ENCODE measurements at regions not wholly inside any gene's neighbourhood (a gene's known extent, or its start where the extent isn't known, plus 50 kb on each side); places are given as distances from the start of the nearest gene placed in this dataset.
"Not testable (repeated sequence)": the region's sequence is repeated elsewhere in the genome, so short reads cannot be mapped to it uniquely, and the experiment has no call there.

GRCh38 chr1:120299433-120300057, 115.3 kb upstream of the NBPF8 start:
- H3K36me3 ChIP-seq, H3K9me3 ChIP-seq, H3K4me3 ChIP-seq, H3K27me3 ChIP-seq, ATAC-seq, H3K27ac ChIP-seq, H3K4me1 ChIP-seq: not testable (repeated sequence)
- no CpG with 5 or more reads among the region's 4 CpGs for WGBS, 2 donors (ENCODE audit: low coverage in 1 of 2)

GRCh38 chr1:120298487-120298886, 116.3 kb upstream of the NBPF8 start:
- H3K27me3 ChIP-seq, H3K4me1 ChIP-seq, ATAC-seq, H3K4me3 ChIP-seq, H3K9me3 ChIP-seq, H3K27ac ChIP-seq, H3K36me3 ChIP-seq: not testable (repeated sequence)
- WGBS, 2 donors (ENCODE audit: low coverage in 1 of 2) = no CpG with 5 or more reads among the region's 3 CpGs

GRCh38 chr1:120297345-120297953, 117.4 kb upstream of the NBPF8 start:
- H3K27me3 ChIP-seq, ATAC-seq, H3K4me1 ChIP-seq, H3K36me3 ChIP-seq, H3K4me3 ChIP-seq, H3K9me3 ChIP-seq, H3K27ac ChIP-seq: not testable (repeated sequence)
- no CpG with 5 or more reads among the region's 3 CpGs for WGBS, 2 donors (ENCODE audit: low coverage in 1 of 2)

GRCh38 chr1:120290105-120290504, 113.8 kb upstream of the SEC22B start:
- H3K4me3 ChIP-seq, ATAC-seq, H3K9me3 ChIP-seq, H3K4me1 ChIP-seq, H3K27me3 ChIP-seq, H3K27ac ChIP-seq, H3K36me3 ChIP-seq: not testable (repeated sequence)
- WGBS, 2 donors (ENCODE audit: low coverage in 1 of 2) = no CpG with 5 or more reads among the region's 3 CpGs

- H3K27ac ChIP-seq, H3K4me1 ChIP-seq, H3K36me3 ChIP-seq, H3K9me3 ChIP-seq, H3K27me3 ChIP-seq, H3K4me3 ChIP-seq: not testable (repeated sequence)
- peak; percentile 5 for ATAC-seq
- no CpG with 5 or more reads among the region's 3 CpGs for WGBS, 2 donors (ENCODE audit: low coverage in 1 of 2)
Observed at GRCh38 chr1:120289601-120290074, 113.3 kb upstream of the SEC22B start.

- no CpG with 5 or more reads among the region's 8 CpGs for WGBS, 2 donors (ENCODE audit: low coverage in 1 of 2)
- not testable (repeated sequence) for H3K4me3 ChIP-seq, H3K9me3 ChIP-seq, H3K4me1 ChIP-seq, H3K36me3 ChIP-seq, H3K27ac ChIP-seq, H3K27me3 ChIP-seq
- ATAC-seq = peak; percentile 95
Observed at GRCh38 chr1:120288814-120289600, 112.7 kb upstream of the SEC22B start.

GRCh38 chr1:120288167-120288566, 111.8 kb upstream of the SEC22B start:
- H3K27me3 ChIP-seq, H3K36me3 ChIP-seq, H3K4me1 ChIP-seq, H3K9me3 ChIP-seq, H3K4me3 ChIP-seq, H3K27ac ChIP-seq: not testable (repeated sequence)
- WGBS, 2 donors (ENCODE audit: low coverage in 1 of 2) = no CpG with 5 or more reads among the region's 6 CpGs
- ATAC-seq = peak; percentile 74

- H3K9me3 ChIP-seq, H3K27ac ChIP-seq, H3K27me3 ChIP-seq, H3K4me3 ChIP-seq, H3K4me1 ChIP-seq, H3K36me3 ChIP-seq: not testable (repeated sequence)
- no CpG with 5 or more reads among the region's 4 CpGs for WGBS, 2 donors (ENCODE audit: low coverage in 1 of 2)
- ATAC-seq = peak; percentile 88
Observed at GRCh38 chr1:120282744-120283464, 106.6 kb upstream of the SEC22B start.

GRCh38 chr1:120278259-120278610, 101.9 kb upstream of the SEC22B start:
- not testable (repeated sequence) for H3K4me3 ChIP-seq, H3K27ac ChIP-seq, H3K27me3 ChIP-seq, H3K36me3 ChIP-seq, H3K9me3 ChIP-seq, ATAC-seq, H3K4me1 ChIP-seq
- WGBS, 2 donors (ENCODE audit: low coverage in 1 of 2) = no CpG with 5 or more reads among the region's 4 CpGs

GRCh38 chr1:120277428-120278258, 101.3 kb upstream of the SEC22B start:
- not testable (repeated sequence) for ATAC-seq, H3K4me1 ChIP-seq, H3K36me3 ChIP-seq, H3K9me3 ChIP-seq, H3K27ac ChIP-seq, H3K27me3 ChIP-seq, H3K4me3 ChIP-seq
- no CpG with 5 or more reads among the region's 26 CpGs for WGBS, 2 donors (ENCODE audit: low coverage in 1 of 2)

- not testable (repeated sequence) for H3K27ac ChIP-seq, ATAC-seq
- WGBS, 2 donors (ENCODE audit: low coverage in 1 of 2) = no CpG with 5 or more reads among the region's 5 CpGs
Observed at GRCh38 chr1:120276710-120277109, 100.4 kb upstream of the SEC22B start.

GRCh38 chr1:120274438-120274837, 98.1 kb upstream of the SEC22B start:
- no CpG with 5 or more reads among the region's 3 CpGs for WGBS, 2 donors (ENCODE audit: low coverage in 1 of 2)
- not testable (repeated sequence) for H3K27ac ChIP-seq, ATAC-seq, H3K9me3 ChIP-seq, H3K27me3 ChIP-seq, H3K4me1 ChIP-seq, H3K36me3 ChIP-seq, H3K4me3 ChIP-seq

More at GRCh38 chr1:120276710-120277109, 100.4 kb upstream of the SEC22B start:
- H3K9me3 ChIP-seq, H3K4me3 ChIP-seq, H3K4me1 ChIP-seq, H3K36me3 ChIP-seq, H3K27me3 ChIP-seq: not testable (repeated sequence)

- H3K27me3 ChIP-seq, H3K36me3 ChIP-seq, ATAC-seq, H3K4me3 ChIP-seq, H3K4me1 ChIP-seq, H3K27ac ChIP-seq, H3K9me3 ChIP-seq: not testable (repeated sequence)
- no CpG with 5 or more reads among the region's 4 CpGs for WGBS, 2 donors (ENCODE audit: low coverage in 1 of 2)
Observed at GRCh38 chr1:120273363-120273762, 97.0 kb upstream of the SEC22B start.

Data from gastroesophageal sphincter (tissue), 4 donors.